ENCODE measurements at regions not wholly inside any gene's neighbourhood (a gene's known extent, or its start where the extent isn't known, plus 50 kb on each side); places are given as distances from the start of the nearest gene placed in this dataset.
A peak's percentile ranks its signal among the peaks of the same experiment; 100 is the strongest.

- FAIRE-seq (peak; percentile 64), DNase-seq (ENCODE audit: insufficient read length, low spot score) (peak; percentile 43)
These were observed 302.4 kb upstream of the NFE2L3 start for GRCh38 chr7:25849500-25850184.

GRCh38 chr7:25850216-25850615 is 301.8 kb upstream of the NFE2L3 start:
- FAIRE-seq (no peak), DNase-seq (ENCODE audit: insufficient read length, low spot score) (no peak)

DNA sequence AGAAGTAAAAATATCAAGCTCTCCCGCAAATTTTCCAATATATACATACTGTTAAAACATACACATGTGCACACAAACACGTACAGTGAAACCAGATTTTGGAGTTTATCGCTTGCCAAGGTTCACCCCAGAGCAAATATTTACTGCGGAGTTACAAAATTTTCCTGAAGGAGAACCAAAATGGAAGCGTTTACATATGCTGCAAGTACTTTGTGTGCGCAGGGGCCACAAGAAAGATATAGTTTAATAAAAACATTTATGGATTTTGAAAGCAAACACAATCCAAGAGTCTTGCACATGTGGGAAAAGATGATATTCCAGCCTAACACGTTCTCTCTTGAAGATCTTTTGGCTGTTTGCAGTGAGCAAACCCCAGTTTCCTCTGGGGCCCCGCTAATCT is 301.3 kb upstream of the NFE2L3 start:
- FAIRE-seq (no peak), DNase-seq (ENCODE audit: insufficient read length, low spot score) (no peak)

- FAIRE-seq (no peak), DNase-seq (ENCODE audit: insufficient read length, low spot score) (peak; percentile 58)
These were observed 300.4 kb upstream of the NFE2L3 start for GRCh38 chr7:25851332-25852210.

GRCh38 chr7:25852211-25852938 is 299.6 kb upstream of the NFE2L3 start:
- no peak for FAIRE-seq
- no peak for DNase-seq (ENCODE audit: insufficient read length, low spot score)

DNA sequence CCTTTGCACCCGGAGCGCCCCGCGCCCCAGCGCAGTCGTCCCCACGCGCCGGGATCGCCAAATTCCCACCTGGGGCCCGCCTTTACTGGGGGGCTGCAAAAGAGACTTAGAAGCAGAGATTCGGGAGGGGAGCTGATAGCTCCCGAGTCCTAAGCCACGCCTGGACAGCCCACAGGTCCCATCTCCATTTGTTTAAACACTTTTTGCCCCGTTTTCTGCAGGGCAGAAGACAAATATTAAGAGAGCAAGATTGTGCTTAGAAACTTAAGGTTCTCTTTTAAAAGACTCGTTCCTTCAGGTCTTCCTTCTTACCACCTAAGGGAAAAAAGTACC is 299.1 kb upstream of the NFE2L3 start:
- FAIRE-seq (no peak), DNase-seq (ENCODE audit: insufficient read length, low spot score) (no peak)

DNA sequence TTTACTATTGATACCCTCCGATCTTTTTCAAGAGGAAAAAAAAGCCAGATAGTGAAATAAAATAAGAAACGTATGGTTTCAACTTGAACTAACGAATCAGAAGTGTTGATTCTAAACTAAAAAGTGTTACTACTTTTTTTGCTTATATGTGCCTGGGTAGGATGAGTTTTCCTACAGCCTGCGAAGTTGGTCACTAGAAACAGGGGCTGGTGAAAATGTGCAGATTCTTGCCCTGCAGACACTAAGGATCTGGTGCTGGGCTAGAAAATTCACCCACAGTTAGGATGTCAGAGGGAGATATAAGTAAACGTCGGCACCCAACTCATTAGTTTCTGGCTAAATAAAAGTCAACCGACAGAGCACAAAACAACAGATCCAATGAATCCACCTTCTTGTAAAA is 298.7 kb upstream of the NFE2L3 start:
- DNase-seq (ENCODE audit: insufficient read length, low spot score) (no peak), FAIRE-seq (no peak)

GRCh38 chr7:25854059-25854458 is 297.9 kb upstream of the NFE2L3 start:
- DNase-seq (ENCODE audit: insufficient read length, low spot score) (no peak), FAIRE-seq (no peak)

- peak; percentile 49 for FAIRE-seq
- DNase-seq (ENCODE audit: insufficient read length, low spot score), result peak; percentile 90
These were observed 297.1 kb upstream of the NFE2L3 start for GRCh38 chr7:25854608-25855497.

- DNase-seq (ENCODE audit: insufficient read length, low spot score), result no peak
These were observed 295.9 kb upstream of the NFE2L3 start for GRCh38 chr7:25855854-25856782.

DNA sequence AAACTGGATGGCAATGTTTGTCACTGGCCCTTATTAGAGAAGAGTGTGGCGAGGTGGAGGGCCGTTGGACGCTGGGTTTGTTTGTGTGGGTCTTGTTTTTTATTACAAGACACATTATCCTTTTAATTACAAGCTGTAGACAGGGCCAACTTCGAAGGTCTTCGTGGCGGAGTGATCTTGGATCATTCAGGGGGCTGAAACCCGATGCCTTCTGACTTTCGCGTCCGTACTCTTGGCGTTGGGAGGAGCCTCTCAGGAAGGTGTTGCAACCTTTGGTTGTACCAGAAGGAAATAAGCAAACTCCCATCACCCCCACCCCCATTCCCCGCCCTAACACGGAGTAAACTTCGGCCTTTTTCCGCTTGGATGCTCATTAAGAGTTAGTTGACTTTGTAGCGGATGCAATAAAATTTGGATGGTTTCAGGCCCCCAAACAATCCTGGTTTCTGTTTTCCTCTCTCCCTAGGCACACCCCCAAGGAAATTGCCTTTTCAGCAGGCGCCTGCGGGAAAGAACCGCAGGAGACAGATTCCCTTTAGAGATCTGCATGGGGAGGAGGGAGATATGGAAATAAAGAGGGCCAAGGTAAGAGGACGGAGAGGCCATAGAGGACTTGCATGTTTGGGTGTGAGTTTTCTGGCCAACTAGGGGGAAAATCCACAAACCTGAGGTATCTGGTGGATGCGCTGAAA is 294.5 kb upstream of the NFE2L3 start:
- FAIRE-seq (no peak), DNase-seq (ENCODE audit: insufficient read length, low spot score) (peak; percentile 27)

More at GRCh38 chr7:25855854-25856782, 295.9 kb upstream of the NFE2L3 start:
- FAIRE-seq, result no peak

DNA sequence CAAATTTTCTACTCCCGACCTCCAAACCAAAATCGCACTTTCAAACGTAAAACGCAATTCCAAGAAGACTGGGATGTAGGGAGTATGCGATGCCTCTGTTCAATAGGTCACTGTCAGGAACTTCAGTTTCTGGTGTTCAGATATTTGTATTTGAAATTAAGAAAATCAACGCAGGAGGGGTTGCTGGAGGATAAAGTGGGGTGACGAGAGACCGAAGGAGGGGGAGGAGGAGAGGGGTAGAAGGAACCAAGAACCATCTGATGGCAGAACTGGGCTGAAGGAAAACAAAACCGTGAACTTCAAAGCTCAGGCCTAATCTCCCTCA is 293.8 kb upstream of the NFE2L3 start:
- DNase-seq (ENCODE audit: insufficient read length, low spot score), result no peak
- FAIRE-seq, result no peak

DNA sequence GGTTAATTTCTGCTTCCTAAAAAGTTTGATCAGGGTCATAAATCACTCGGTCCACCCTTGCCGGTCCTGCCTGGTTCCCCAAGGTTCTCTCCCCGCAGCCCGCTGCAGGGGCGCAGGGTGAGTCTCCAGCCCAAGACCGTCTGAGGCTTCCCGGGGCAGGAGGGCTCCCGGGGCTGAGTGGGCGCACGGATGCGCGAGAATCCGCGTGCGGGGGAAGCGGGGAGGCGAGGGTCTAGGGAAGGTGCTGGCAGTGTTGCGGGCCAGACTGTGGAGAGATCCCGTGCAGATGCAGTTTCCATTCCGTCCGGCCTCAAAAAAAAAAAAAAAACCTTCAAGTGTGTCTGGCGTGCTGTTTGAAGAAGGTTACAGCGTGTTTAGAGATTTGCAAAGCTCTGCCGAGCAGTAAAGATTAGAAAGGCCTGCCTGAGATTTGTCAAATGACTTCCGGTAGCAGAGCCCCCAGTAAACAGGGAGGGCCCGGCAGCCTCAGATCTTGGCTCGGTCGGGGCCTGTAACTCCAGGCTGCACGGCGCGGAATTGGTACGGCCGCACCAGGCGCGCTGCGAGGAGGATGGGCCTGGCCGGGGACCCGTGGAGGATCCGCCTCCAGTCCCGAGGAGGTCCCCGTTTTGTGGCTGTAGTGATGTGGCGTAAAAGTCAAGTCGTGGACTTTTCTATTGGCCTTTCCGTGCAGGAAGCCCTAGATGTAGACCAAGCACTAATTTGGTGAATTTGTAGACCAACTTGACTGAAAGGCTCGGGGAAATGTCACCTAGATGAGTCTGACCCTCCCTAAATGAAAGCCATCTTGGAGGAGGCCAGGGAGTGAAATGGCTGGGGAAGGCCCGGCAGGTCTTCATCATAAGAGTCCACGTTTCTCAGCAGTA is 293.2 kb upstream of the NFE2L3 start:
- no peak for FAIRE-seq

GRCh38 chr7:25859412-25860274 is 292.4 kb upstream of the NFE2L3 start:
- FAIRE-seq, result no peak
- no peak for DNase-seq (ENCODE audit: insufficient read length, low spot score)

More for the DNA sequence above, 293.2 kb upstream of the NFE2L3 start:
- no peak for DNase-seq (ENCODE audit: insufficient read length, low spot score)

DNA sequence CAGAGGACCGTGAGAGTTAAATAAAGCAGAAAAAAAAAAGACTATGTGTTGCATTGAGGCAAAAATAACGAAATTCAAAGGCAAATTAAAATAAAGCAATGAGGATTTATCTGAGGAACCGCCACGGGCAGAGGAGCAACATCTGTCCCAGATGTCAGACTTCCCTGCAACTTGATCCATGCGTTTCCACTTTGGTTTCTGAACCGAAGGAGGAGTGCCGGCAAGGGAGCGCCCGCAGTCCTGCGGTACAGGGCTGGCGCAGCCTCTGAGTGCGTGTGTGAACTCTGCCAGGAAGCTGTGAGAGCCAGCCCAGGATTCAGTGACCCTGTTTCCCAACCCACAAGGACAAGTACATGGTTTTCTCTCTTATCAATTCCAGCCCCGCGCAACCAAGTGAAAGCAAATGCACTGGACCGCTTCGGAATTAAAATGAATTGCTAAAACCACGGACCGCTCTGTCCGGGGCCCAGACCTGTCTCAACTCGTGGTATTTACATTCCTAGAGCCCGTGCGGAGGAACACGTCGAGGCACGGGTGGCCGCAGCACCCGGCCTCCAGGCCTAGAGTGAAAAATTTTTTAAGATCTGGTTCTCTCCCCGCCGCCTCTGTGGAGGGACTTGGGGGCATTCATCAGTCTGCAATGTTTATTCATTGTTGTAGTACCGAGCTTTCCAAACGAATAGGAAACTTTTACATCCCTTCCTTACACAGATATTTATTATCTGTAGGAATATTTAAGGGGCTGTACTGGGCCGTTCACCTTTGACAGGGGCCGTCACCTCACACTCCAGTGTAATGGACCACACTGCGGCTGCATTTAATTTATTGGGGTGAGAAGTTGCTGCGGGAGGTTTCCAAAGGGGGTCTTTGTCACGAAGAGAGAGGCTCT is 291.5 kb upstream of the NFE2L3 start:
- DNase-seq (ENCODE audit: insufficient read length, low spot score), result no peak

DNA sequence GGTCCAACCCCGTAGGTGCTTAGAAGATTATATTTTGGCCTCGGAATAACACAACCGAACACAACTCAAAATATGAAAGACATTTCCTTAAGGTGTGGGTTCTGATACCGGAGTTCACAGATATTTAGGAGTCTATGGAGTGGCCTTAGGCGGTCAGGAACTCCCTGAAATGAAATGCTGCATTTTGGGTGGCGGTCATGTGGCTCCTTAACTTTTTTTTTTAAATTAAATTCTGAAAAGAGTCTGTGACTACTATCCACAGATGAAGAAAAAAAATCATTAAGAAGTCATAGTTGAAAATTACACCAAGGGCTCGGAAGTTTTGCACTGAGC is 290.9 kb upstream of the NFE2L3 start:
- no peak for DNase-seq (ENCODE audit: insufficient read length, low spot score)

More for the DNA sequence above, 291.5 kb upstream of the NFE2L3 start:
- no peak for FAIRE-seq

More for the DNA sequence above, 290.9 kb upstream of the NFE2L3 start:
- no peak for FAIRE-seq

Data from HTR-8/SVneo (cell line).